Spleen (tissue), 7 donors: ENCODE measurements at regions not wholly inside any gene's neighbourhood (a gene's known extent, or its start where the extent isn't known, plus 50 kb on each side); places are given as distances from the start of the nearest gene placed in this dataset.

Experiments
- CTCF ChIP-seq, 11 experiments: fragments of 200-600 bp in 7 of 11; fragments of 450-650 bp in 4 of 11; sonication (generic) in 4 of 11; IDR thresholded peaks in 8 of 11; conservative IDR thresholded peaks in 3 of 11; 1 replicate in 7 of 11; 2 replicates in 4 of 11; pipeline versions ENCODE4 v1.4.0 to v1.8.0; 2016 to 2021; ENCODE audit warnings: antibody characterized with exemption in 11 of 11, inconsistent platforms in 4 of 11, mild to moderate bottlenecking in 1 of 11
- POLR2A ChIP-seq, 3 donors: fragments of 450-650 bp; IDR thresholded peaks; one replicate each; pipeline ENCODE4 v1.5.1; 2017; ENCODE audit warnings: antibody characterized with exemption in 3 of 3, mild to moderate bottlenecking in 1 of 3
- POLR2AphosphoS5 ChIP-seq, 3 donors: sonication (generic); formaldehyde crosslinking; IDR thresholded peaks; one replicate each; pipeline ENCODE4 v1.5.1; 2017; ENCODE audit warnings: antibody characterized with exemption in 3 of 3
- donor health status: DM: no; HTN: no; CAD: no; lungs with moderate emphysema.
- donor health status: DM: no; HTN: no; CAD: no.
- donor health status: DM: no; HTN: no; CAD: no.

- TF ChIP-seq CTCF (IDR thresholded peaks at IDR 0.05 in 8 of 11, conservative IDR thresholded peaks at IDR 0.05 in 3 of 11) (no peak), POLR2AphosphoS5 (IDR thresholded peaks at IDR 0.05) (no peak), POLR2A (IDR thresholded peaks at IDR 0.05) (no peak)
Observed at GRCh38 chr5:6264394-6264793, 114.0 kb downstream of the MED10 start.
